DMS 273 (cell line): ENCODE measurements at regions not wholly inside any gene's neighbourhood (a gene's known extent, or its start where the extent isn't known, plus 50 kb on each side); places are given as distances from the start of the nearest gene placed in this dataset.
A peak's percentile ranks its signal among the peaks of the same experiment; 100 is the strongest.
"Not testable (repeated sequence)": the region's sequence is repeated elsewhere in the genome, so short reads cannot be mapped to it uniquely, and the experiment has no call there.

Source experiments
- DNase-seq: peaks from one replicate; lab custom pipeline; 2025; ENCODE audit not compliant: unreplicated experiment; lab: John Stamatoyannopoulos, UW

DNA sequence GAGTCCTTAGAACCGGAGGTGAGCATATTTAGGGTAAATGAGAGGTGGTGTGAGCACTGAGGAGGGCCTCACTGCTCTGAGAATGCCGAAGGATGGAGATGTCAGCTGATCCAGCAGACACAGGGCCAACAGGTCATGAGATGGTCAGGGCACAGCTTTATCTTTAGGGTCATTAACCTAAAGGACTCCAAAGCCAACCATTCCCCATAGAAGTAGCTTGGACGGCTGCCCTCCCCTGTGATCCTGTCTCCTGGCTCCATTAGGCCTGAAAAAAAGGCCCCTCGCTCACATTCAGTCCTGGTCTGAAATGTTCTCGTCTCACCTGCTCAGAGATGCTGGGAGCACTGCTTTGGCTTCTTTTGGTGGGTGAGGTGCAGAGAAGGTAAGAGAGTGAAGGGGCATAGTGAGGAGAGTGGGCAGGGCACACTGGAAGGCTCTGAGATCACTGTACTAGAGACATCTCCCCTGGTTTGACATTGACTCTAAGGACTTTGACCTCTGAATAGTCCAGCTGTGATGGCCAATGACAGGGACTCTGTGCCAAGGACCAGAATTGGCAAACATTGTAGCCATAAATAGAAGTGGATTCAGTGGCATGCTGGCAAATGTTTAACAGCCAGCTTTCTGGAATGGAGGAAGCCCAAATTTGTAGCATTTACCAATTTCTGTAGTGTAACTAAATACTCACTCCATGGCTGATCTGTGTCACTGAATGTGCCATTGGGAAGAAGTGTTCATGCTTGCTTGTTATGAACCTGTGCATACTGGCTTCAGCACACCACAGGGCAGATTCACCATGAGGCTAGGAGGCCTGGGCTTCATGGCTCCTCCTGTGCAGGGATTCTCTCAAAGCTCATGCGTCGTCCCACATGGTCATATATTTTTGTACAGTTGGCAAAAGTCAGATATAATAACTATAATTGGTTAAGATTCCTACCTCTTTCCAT, 76.2 kb upstream of the MRPS22 start:
- no peak for DNase-seq

DNA sequence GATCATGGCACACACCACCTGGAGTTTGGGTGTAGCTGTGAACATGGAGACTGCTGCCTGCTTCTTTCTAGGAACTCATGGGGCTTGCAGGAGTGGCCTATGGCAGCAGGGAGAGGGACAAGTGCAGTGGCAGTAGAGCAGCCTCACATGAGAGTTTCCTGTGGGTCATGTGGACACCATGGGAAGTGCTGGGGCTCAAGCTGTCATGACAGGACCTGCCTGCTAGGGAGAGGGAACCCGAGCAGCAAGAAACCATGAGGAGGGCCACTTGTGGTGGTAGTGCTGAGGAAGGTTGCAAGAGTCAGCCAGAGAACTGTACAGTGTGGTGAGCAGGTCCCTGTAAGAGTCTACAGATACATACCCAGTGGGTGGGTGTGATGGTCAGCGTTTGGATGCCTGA, 73.8 kb upstream of the MRPS22 start:
- DNase-seq: no peak

DNA sequence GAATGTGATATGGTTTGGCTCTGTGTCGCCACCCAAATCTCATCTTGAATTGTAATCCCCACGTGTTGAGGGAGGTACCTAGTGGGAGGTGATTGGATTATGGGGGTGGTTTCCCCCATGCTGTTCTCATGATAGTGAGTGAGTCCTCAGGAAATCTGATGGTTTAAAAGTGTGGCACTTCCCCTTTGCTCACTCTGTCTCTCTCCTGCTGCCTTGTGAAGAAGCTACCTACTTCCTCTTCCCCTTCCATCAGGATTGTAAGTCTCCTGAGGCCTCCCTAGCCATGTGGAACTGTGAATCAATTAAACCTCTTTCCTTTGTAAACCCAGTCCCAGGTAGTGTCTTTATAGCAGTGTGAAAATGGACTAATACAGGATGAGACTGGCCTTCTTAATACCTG, 73.2 kb upstream of the MRPS22 start:
- DNase-seq: not testable (repeated sequence)

- DNase-seq: no peak
Observed at GRCh38 chr3:139280027-139280671, 63.7 kb upstream of the MRPS22 start.

DNA sequence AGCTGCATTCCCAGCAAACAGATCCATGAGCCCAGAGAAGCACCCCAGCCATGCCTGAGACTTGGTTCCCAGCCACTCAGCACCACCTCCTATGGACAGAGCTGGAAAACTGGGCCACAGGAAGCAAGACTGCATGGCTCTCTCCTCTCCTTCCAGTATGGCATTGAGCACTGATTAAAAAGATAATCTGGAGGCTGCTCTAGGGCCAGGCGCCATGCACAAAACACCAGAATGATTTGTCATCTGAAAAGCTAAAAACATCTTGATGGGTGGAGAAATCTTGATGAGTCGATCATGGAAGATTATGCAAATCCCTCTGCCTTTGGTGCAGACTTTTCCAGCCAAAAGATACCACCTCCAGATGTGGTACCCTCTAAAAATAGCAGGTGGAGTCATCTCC, 62.7 kb upstream of the MRPS22 start:
- DNase-seq: no peak

DNA sequence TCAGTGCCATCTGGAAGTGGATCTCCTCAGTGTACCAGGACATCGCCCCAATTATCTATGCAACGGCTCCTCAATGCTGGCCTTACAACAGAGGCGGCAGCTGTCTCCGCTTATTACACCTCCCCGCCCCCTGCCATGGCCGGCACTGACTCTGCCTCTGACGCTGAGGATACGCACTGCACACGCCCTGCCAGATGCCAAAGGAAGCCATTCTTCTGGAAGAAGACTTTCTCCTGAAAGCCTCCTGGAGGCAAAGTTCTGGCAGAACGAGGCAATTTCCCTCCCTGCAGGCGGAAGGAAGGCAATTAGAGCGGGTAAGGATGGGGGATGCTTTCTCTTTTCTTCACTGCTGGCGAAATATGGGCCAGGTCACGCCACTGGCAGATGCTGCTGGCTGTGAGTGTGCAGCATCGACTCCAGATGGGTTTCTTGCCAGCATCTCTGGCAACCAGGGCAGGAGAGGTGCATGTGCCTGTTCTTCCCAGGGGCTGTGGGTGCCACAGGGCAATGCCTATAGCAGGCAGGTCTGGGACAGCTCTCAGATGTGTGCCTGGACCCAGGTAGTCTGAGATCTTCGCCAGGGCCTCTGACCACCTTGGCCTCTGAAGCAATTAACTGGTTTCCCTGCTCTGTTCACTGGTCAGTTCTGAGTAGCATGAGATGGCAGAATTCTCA, 62.2 kb upstream of the MRPS22 start:
- DNase-seq: peak; percentile 97

GRCh38 chr3:139283301-139283700, 60.5 kb upstream of the MRPS22 start:
- no peak for DNase-seq

DNA sequence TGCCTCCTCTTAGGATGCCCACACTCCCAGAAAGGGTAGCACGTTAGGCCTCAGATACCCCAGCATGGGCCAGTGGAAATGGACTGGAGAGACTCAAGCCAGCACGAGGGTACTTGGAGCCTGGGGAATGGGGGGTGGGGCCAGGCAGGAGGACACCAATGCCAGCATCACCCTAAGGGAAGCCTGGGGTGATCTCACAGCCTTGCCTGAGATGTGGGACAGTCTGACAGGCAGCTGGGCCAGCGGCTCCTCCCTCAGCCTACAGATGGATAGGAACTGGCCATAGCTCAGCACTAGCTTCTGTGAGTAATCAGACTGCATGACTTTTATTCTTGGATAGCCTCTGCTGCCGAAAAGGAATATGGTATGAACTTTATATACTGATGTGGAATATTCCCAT, 59.6 kb upstream of the MRPS22 start:
- DNase-seq: peak; percentile 25

- no peak for DNase-seq
Observed at GRCh38 chr3:139285691-139286090, 58.1 kb upstream of the MRPS22 start.

- DNase-seq: no peak
Observed at GRCh38 chr3:139286241-139286640, 57.6 kb upstream of the MRPS22 start.

GRCh38 chr3:139286825-139287224, 57.0 kb upstream of the MRPS22 start:
- no peak for DNase-seq

- DNase-seq: no peak
Observed at GRCh38 chr3:139287557-139287956, 56.3 kb upstream of the MRPS22 start.

DNA sequence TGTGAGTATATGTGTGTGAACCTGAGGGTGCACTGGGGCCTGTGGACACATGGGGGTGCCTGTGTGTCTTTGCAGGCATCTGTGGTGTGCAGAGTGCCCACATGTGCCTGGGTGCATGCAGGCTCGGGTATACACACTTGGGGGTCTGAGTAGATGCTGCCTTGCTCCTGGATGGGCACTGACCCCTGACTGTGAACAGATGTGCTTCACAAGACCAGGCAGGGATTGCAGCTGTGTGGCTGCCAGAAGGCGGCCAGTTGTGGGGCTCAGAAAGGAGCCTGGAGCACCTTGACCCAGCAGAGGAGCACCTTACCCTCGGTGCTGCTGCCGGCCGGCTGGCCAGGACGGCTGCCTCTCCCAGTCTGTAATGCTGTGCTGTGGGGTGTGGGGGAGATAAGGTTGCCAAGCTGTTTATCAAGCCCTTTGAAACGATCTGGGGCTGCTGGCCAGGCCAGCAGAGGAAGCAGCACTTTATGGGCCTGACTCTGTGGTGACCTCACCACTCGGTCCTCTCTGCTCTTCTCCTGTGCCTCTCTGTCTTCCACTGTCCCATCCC, 55.5 kb upstream of the MRPS22 start:
- DNase-seq: peak; percentile 61

GRCh38 chr3:139289860-139290524, 53.8 kb upstream of the MRPS22 start:
- no peak for DNase-seq

GRCh38 chr3:139291276-139292051, 52.4 kb upstream of the MRPS22 start:
- DNase-seq: no peak

DNA sequence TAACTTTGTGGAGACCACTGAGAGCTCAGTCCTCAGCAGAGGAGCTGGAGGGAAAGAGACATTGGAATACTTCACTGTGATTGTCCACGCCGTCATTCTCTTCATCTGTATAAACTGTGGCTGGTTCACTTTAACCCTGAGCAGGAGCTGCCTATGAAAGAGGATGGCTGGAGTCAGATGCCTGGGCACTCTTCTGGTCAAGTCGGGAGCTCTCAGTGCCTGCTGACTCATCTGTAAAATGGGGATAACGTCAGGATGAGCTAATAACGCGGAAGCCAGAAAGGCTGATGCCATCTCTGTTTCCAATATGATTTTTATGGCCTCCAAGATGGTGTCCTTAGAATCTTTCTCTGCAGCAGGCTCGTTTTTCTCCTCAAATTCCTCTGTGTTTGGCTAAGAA, 51.6 kb upstream of the MRPS22 start:
- DNase-seq: no peak

DNA sequence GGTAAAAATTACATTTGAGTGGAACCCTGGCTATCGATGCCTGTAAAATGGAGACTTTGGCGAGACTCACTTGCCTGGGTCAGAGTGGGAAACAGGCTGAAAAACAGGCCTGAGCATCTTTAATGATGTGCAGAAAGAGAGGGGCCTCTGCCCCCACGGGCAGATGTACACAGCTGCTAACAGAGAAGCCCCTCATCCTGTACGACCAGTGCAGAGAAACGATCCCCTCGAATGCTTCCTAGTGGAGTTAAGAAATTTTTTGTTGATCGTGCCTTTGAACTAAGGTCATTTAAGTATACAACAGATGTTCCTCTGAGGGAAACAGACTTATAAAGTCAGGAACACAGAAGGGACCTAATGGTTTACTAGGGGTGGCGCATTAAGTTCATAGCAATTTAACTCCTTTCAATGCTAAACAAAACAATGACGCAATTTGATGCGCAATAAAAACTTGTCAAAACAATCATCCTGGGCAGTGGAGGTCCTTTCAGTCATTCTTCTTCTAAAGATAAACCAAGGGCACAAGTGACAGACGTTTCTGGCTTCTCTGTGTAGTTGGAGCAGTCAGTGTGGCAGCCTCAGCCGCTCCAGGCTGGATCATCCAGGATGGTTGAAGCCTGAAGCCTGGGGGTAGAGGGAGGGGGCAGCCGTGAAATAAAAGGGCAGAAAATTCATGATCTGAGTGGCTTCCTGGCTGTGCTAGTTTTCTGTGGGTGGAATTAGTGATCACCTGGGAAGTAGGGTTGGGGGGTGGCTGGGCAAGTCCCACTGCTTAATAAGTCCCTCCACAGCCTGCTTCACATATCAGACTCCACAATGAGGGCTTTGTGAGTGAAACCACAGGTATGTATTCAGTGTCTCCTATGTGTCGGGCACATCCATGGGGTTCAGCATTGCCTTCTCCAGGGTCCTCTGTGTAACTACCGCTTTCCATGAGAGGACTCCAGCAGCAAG, 50.8 kb upstream of the MRPS22 start:
- peak; percentile 85 for DNase-seq

DNA sequence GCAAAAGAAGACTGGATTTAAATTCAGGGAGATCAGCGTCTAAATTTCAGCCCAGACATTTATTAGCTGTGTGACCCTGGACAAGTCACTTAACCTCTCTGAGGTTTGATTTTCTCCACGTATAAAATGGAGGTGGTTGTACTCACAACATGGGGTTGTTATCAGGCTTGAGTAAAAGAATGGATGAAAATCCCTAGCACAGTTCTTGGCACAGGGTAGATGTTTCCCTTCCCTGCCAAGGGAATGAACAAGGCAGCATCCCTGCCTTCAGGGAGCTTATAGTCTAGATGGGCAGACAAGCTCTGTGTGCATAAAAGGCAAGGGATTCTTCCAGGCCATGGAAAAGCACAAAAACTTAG, 50.2 kb upstream of the MRPS22 start:
- DNase-seq: no peak
